Stomach (tissue), 8 donors: ENCODE measurements at regions not wholly inside any gene's neighbourhood (a gene's known extent, or its start where the extent isn't known, plus 50 kb on each side); places are given as distances from the start of the nearest gene placed in this dataset.

Source experiments
- DNase-seq, 2 donors: peaks; one replicate each; pipeline versions ENCODE4 v3.0.0 to v3.0.0-alpha.2; 2013 to 2019
- H3K27ac ChIP-seq, 5 donors: fragments of 200-600 bp in 4 of 5; sonication (generic) in 4 of 5; one replicate each; pipeline ENCODE4 v1.5.1; 2013 to 2019; ENCODE audit warnings: mild to moderate bottlenecking in 1 of 5, moderate library complexity in 1 of 5
- H3K27me3 ChIP-seq, 3 donors: fragments of 200-600 bp; sonication (generic); one replicate each; pipeline ENCODE4 v1.5.1; 2017 to 2019; ENCODE audit warnings: mixed run types in 1 of 3
- H3K36me3 ChIP-seq, 4 donors: fragments of 200-600 bp; sonication (generic); 1 replicate in 3 of 4; 2 replicates in 1 of 4; pipeline ENCODE4 v1.5.1; 2016 to 2019
- H3K4me1 ChIP-seq, 4 donors: fragments of 200-600 bp; sonication (generic); one replicate each; pipeline ENCODE4 v1.5.1; 2016 to 2019
- H3K4me3 ChIP-seq, 4 donors: fragments of 200-600 bp; sonication (generic) in 3 of 4; one replicate each; pipeline ENCODE4 v1.5.1; 2016 to 2019; ENCODE audit warnings: mild to moderate bottlenecking in 1 of 4
- H3K9me3 ChIP-seq, 4 donors: fragments of 200-600 bp; sonication (generic); one replicate each; pipeline ENCODE4 v1.5.1; 2016 to 2019
- EP300 ChIP-seq: sonication (generic); formaldehyde crosslinking; IDR thresholded peaks from one replicate; pipeline ENCODE4 v1.6.1; 2017; ENCODE audit warnings: antibody characterized with exemption
- POLR2A ChIP-seq, 4 donors: fragments of 450-650 bp; IDR thresholded peaks; one replicate each; pipeline ENCODE4 v1.6.1; 2016; ENCODE audit warnings: antibody characterized with exemption in 4 of 4, control low read depth in 2 of 4, mild to moderate bottlenecking in 1 of 4, moderate library complexity in 1 of 4
- POLR2AphosphoS5 ChIP-seq, 3 donors: sonication (generic); formaldehyde crosslinking; IDR thresholded peaks; one replicate each; pipeline ENCODE4 v1.6.1; 2016; ENCODE audit warnings: antibody characterized with exemption in 3 of 3
- WGBS, 5 donors: extraction: QIAGEN DNeasy Blood & Tissue Kit in 3 of 5; methylation state at CpG; one replicate each; pipeline versions ENCODE4 v1.1.5 to v1.1.7; 2013 to 2018; 5-methylcytosine and 5-hydroxymethylcytosine counted together
- intact Hi-C: fragments of 100-400 bp; cut with DNase I; formaldehyde crosslinking; loops from one replicate; pipeline ENCODE4 v1.15.1; 2023; ENCODE audit warnings: low total_unique reads
- TF ChIP-seq, protein P1 (sequence below), 7 experiments: fragments of 450-650 bp in 4 of 7; fragments of 200-600 bp in 3 of 7; sonication (generic) in 3 of 7; IDR thresholded peaks; one replicate each; pipeline ENCODE4 v1.5.1; 2016 to 2019; ENCODE audit warnings: antibody characterized with exemption in 7 of 7, control low read depth in 2 of 7, mild to moderate bottlenecking in 1 of 7
- donor health status: healthy with polysubstance abuse.
- donor health status: Bipolar disorder and iron deficiency.
- donor health status: healthy.

DNA sequence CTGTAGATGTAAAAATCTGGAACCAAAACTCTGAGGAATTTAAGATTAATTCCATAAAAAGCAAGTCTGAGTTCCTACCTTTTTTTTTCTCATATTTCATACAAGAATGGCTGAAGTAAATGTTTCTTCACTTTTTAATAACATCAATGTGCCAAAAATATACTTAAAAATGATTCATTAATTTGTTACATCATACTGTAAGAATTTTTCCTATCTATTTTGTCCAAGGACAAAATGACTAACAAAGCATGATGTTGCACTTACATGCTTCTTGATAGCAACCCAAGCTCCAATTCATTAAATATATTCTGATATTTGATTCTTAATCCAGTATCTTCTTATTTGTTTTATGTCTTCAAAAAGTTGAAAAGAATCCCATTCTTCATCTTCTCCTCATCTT lies 988.3 kb downstream of the TLE1 start:
- Histone ChIP-seq H3K9me3 (peaks cover 0 to 4% (median 0%) of the 10 kb centered on the region in 4 donors), H3K4me3 (no peak overlapping the region), H3K36me3 (no peaks in the 10 kb centered on the region), H3K4me1 (peaks cover 0 to 4% (median 0%) of the 10 kb centered on the region in 4 donors), H3K27me3 (no peaks in the 10 kb centered on the region), H3K27ac (no peak overlapping the region)
- no peak for TF ChIP-seq EP300
- TF ChIP-seq, protein P1, sequence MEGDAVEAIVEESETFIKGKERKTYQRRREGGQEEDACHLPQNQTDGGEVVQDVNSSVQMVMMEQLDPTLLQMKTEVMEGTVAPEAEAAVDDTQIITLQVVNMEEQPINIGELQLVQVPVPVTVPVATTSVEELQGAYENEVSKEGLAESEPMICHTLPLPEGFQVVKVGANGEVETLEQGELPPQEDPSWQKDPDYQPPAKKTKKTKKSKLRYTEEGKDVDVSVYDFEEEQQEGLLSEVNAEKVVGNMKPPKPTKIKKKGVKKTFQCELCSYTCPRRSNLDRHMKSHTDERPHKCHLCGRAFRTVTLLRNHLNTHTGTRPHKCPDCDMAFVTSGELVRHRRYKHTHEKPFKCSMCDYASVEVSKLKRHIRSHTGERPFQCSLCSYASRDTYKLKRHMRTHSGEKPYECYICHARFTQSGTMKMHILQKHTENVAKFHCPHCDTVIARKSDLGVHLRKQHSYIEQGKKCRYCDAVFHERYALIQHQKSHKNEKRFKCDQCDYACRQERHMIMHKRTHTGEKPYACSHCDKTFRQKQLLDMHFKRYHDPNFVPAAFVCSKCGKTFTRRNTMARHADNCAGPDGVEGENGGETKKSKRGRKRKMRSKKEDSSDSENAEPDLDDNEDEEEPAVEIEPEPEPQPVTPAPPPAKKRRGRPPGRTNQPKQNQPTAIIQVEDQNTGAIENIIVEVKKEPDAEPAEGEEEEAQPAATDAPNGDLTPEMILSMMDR (IDR thresholded peaks at IDR 0.05) = no peak
- TF ChIP-seq POLR2AphosphoS5 (IDR thresholded peaks at IDR 0.05) = no peak
- TF ChIP-seq POLR2A (IDR thresholded peaks at IDR 0.05) = no peak
- no peak for DNase-seq
- intact Hi-C loops = no loop called here

DNA sequence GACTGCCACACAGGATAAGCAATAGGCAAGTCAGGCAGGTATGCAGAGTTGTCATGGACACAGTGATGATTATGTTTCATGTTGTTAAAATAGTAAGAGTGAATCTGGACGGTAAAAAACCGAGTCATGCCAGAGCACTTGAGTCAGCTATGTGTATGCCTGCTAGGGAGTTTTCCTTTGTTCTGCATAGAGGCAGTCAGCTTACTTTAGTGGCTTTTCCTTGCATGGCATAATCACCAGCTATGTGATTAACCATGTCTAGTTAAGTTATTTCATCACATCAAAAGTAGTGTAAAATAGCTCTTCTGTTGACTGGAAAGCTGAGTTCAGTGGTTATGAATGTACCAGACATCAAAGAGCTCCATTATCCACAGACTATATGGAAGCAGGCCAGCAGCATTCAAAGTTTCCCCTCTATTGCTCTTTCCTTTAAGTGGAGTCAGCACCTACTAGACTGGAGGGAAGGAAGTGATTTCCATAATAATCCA lies 989.8 kb downstream of the TLE1 start:
- Histone ChIP-seq H3K27me3 (no peaks in the 10 kb centered on the region), H3K27ac (no peak overlapping the region), H3K36me3 (no peaks in the 10 kb centered on the region), H3K4me3 (no peak overlapping the region), H3K9me3 (peaks cover 0 to 4% (median 0%) of the 10 kb centered on the region in 4 donors), H3K4me1 (peaks cover 0 to 4% (median 0%) of the 10 kb centered on the region in 4 donors)
- WGBS, 5 donors = 35 to 63% (median 47%) methylated on average over 2 of the region's 2 CpGs
- peak in 1 of 2 donors; percentile 49 for DNase-seq
- intact Hi-C loops = no loop called here
- TF ChIP-seq POLR2AphosphoS5 (IDR thresholded peaks at IDR 0.05) (no peak), POLR2A (IDR thresholded peaks at IDR 0.05) (no peak), EP300 (no peak)
- TF ChIP-seq, protein P1 (IDR thresholded peaks at IDR 0.05) = no peak

GRCh38 chr9:80698725-80699410 lies 990.5 kb downstream of the TLE1 start:
- no peaks in the 10 kb centered on the region for H3K27me3 ChIP-seq
- peaks cover 0 to 3% (median 0%) of the 10 kb centered on the region in 4 donors for H3K9me3 ChIP-seq
- 58 to 71% (median 64%) methylated on average over 2 of the region's 2 CpGs for WGBS, 5 donors
- no peaks in the 10 kb centered on the region for H3K36me3 ChIP-seq
- DNase-seq = no peak
- peaks cover 0 to 4% (median 0%) of the 10 kb centered on the region in 4 donors for H3K4me1 ChIP-seq
- no peak overlapping the region for H3K4me3 ChIP-seq
- intact Hi-C loops = no loop called here
- H3K27ac ChIP-seq = no peak overlapping the region
- TF ChIP-seq, protein P1 (IDR thresholded peaks at IDR 0.05) = no peak
- no peak for TF ChIP-seq EP300
- no peak for TF ChIP-seq POLR2AphosphoS5 (IDR thresholded peaks at IDR 0.05)
- TF ChIP-seq POLR2A (IDR thresholded peaks at IDR 0.05) = no peak

GRCh38 chr9:80692751-80693150 lies 996.6 kb downstream of the TLE1 start:
- no peaks in the 10 kb centered on the region for H3K4me1 ChIP-seq
- no peak overlapping the region for H3K4me3 ChIP-seq
- DNase-seq = no peak
- no peaks in the 10 kb centered on the region for H3K36me3 ChIP-seq
- peaks cover 0 to 10% (median 0%) of the 10 kb centered on the region in 4 donors for H3K9me3 ChIP-seq
- no peak overlapping the region for H3K27ac ChIP-seq
- no peak for TF ChIP-seq POLR2A (IDR thresholded peaks at IDR 0.05)
- no peak for TF ChIP-seq EP300
- TF ChIP-seq POLR2AphosphoS5 (IDR thresholded peaks at IDR 0.05) = no peak
- TF ChIP-seq, protein P1 (IDR thresholded peaks at IDR 0.05) = no peak
- H3K27me3 ChIP-seq = no peaks in the 10 kb centered on the region
- intact Hi-C loops = no loop called here
